ENCODE measurements at regions not wholly inside any gene's neighbourhood (a gene's known extent, or its start where the extent isn't known, plus 50 kb on each side); places are given as distances from the start of the nearest gene placed in this dataset.

DNA sequence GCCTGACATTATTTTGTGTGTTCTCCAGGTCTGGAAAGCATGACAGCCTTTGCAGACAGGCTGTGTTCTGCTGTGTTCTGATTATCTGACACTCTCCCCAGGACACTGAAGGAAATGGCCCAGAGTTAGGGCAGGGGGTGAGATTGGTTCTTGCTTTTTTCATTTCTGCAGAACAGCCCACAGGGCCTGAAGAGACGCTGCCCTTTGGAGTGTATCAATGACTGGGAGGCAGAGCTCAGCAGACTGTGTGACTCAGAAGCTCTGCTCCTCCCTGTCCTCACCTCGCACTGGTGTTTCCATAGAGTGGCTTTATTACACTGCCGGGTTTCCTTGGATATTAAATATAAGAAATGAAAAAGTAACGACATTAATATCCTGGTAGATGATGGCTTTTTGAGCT lies 523.6 kb downstream of the NTRK3 start:
- Histone ChIP-seq H3K27me3 (ENCODE audit: low read depth, low read length) (0 out of 2 replicates have a peak, but pooled peaks cover 7% of the 10 kb centered on the region), H4K20me1 (ENCODE audit: insufficient read depth, low read length) (no peaks in the 10 kb centered on the region), H3K4me2 (ENCODE audit: low read length) (no peak overlapping the region), H3K9me3 (ENCODE audit: insufficient read depth, low read length) (no peaks in the 10 kb centered on the region), H3K27ac (ENCODE audit: low read length) (no peak overlapping the region), H3K36me3 (replicated peaks; ENCODE audit: low read depth, low read length) (no peaks in the 10 kb centered on the region), H3K9ac (ENCODE audit: low read length) (no peak overlapping the region), H3K4me3 (ENCODE audit: low read length) (no peak overlapping the region), H3K79me2 (ENCODE audit: low read length) (no peaks in the 10 kb centered on the region), H3K4me1 (ENCODE audit: low read length) (no peaks in the 10 kb centered on the region), H2AFZ (ENCODE audit: low read depth, low read length) (no peak overlapping the region)
- TF ChIP-seq, protein P1, sequence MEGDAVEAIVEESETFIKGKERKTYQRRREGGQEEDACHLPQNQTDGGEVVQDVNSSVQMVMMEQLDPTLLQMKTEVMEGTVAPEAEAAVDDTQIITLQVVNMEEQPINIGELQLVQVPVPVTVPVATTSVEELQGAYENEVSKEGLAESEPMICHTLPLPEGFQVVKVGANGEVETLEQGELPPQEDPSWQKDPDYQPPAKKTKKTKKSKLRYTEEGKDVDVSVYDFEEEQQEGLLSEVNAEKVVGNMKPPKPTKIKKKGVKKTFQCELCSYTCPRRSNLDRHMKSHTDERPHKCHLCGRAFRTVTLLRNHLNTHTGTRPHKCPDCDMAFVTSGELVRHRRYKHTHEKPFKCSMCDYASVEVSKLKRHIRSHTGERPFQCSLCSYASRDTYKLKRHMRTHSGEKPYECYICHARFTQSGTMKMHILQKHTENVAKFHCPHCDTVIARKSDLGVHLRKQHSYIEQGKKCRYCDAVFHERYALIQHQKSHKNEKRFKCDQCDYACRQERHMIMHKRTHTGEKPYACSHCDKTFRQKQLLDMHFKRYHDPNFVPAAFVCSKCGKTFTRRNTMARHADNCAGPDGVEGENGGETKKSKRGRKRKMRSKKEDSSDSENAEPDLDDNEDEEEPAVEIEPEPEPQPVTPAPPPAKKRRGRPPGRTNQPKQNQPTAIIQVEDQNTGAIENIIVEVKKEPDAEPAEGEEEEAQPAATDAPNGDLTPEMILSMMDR (IDR thresholded peaks at IDR 0.05; ENCODE audit: low read depth, low read length): no peak
- TF ChIP-seq EZH2phosphoT487 (IDR thresholded peaks at IDR 0.05; ENCODE audit: low read depth): no peak

DNA sequence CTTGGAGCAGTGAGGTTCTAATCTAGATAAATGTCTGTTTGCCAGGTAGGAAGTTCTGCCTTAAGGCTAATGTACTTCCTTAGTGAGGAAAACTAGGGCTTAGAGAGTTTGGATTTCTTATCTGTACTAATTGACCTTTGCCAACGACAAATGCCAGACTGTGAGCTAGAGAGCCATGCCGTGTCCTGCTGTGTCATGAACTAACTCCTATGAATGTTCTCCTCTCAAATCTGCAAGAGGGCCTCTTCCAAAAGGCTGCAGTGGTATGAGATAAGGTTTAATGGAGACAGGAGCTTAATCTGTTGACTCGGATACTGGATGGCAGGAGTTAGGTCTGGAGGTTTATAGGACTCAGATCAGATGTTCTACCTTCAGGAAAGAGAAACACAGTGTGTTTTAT lies 524.9 kb downstream of the NTRK3 start:
- Histone ChIP-seq H4K20me1 (ENCODE audit: insufficient read depth, low read length) (no peaks in the 10 kb centered on the region), H3K4me3 (ENCODE audit: low read length) (no peak overlapping the region), H3K9ac (ENCODE audit: low read length) (no peak overlapping the region), H3K4me2 (ENCODE audit: low read length) (no peak overlapping the region), H3K27ac (ENCODE audit: low read length) (no peak overlapping the region), H3K4me1 (ENCODE audit: low read length) (no peaks in the 10 kb centered on the region), H3K27me3 (ENCODE audit: low read depth, low read length) (0 out of 2 replicates have a peak, but pooled peaks cover 7% of the 10 kb centered on the region), H3K36me3 (replicated peaks; ENCODE audit: low read depth, low read length) (no peaks in the 10 kb centered on the region), H2AFZ (ENCODE audit: low read depth, low read length) (no peak overlapping the region), H3K9me3 (ENCODE audit: insufficient read depth, low read length) (no peaks in the 10 kb centered on the region), H3K79me2 (ENCODE audit: low read length) (no peaks in the 10 kb centered on the region)
- TF ChIP-seq EZH2phosphoT487 (IDR thresholded peaks at IDR 0.05; ENCODE audit: low read depth): no peak
- TF ChIP-seq, protein P1 (IDR thresholded peaks at IDR 0.05; ENCODE audit: low read depth, low read length): no peak

DNA sequence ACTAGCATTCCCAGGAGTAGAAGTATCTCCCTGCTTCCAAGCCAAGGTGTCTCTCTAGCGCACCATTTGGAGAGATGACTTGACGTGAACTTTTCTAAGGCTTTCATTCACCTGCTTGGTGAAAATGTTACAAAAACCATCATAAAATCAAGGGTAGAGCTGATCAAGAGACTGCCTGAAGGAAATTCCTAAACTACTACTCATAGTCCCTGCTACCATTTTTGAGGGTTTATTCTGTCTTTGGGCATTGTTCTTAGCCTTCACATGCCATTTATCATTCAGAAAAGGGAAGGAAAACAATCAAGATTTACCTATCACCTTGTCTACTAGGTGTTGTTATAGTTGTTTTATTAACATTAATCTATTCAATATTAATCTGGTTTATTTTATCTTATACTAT lies 525.8 kb downstream of the NTRK3 start:
- TF ChIP-seq, protein P1 (IDR thresholded peaks at IDR 0.05; ENCODE audit: low read depth, low read length): no peak
- TF ChIP-seq EZH2phosphoT487 (IDR thresholded peaks at IDR 0.05; ENCODE audit: low read depth): no peak
- H3K79me2 ChIP-seq (ENCODE audit: low read length): no peaks in the 10 kb centered on the region
- H3K4me1 ChIP-seq (ENCODE audit: low read length): no peaks in the 10 kb centered on the region
- H4K20me1 ChIP-seq (ENCODE audit: insufficient read depth, low read length): no peaks in the 10 kb centered on the region
- H3K27me3 ChIP-seq (ENCODE audit: low read depth, low read length): 0 out of 2 replicates have a peak, but pooled peaks cover 7% of the 10 kb centered on the region
- H3K9me3 ChIP-seq (ENCODE audit: insufficient read depth, low read length): no peaks in the 10 kb centered on the region
- no peaks in the 10 kb centered on the region for H3K36me3 ChIP-seq (replicated peaks; ENCODE audit: low read depth, low read length)
- H2AFZ ChIP-seq (ENCODE audit: low read depth, low read length): no peak overlapping the region
- H3K27ac ChIP-seq (ENCODE audit: low read length): no peak overlapping the region
- H3K9ac ChIP-seq (ENCODE audit: low read length): no peak overlapping the region
- H3K4me2 ChIP-seq (ENCODE audit: low read length): no peak overlapping the region
- H3K4me3 ChIP-seq (ENCODE audit: low read length): no peak overlapping the region

DNA sequence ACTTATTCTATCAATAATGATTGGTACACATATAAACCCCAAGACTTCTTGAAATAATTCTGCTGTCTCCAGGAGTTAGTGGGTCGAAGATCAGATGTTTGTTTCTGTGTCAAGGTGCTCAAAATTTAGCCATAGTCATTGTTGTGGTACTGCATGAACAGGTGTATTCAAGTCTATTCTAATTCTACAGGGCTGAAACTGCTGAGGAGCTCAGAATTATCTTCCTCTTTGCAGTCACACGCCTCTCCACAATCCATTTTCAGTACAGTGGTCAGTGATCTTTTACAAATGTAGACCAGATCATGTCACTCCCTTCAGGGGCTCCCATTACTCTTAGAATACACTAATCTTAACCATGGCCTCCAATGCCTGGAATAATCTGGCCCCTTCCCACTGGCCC lies 527.5 kb downstream of the NTRK3 start:
- Histone ChIP-seq H2AFZ (ENCODE audit: low read depth, low read length) (no peak overlapping the region), H3K4me1 (ENCODE audit: low read length) (no peaks in the 10 kb centered on the region), H3K9me3 (ENCODE audit: insufficient read depth, low read length) (no peaks in the 10 kb centered on the region), H3K27me3 (ENCODE audit: low read depth, low read length) (0 out of 2 replicates have a peak, but pooled peaks cover 7% of the 10 kb centered on the region), H3K36me3 (replicated peaks; ENCODE audit: low read depth, low read length) (no peaks in the 10 kb centered on the region), H4K20me1 (ENCODE audit: insufficient read depth, low read length) (no peaks in the 10 kb centered on the region), H3K27ac (ENCODE audit: low read length) (no peak overlapping the region), H3K9ac (ENCODE audit: low read length) (no peak overlapping the region), H3K79me2 (ENCODE audit: low read length) (no peaks in the 10 kb centered on the region), H3K4me2 (ENCODE audit: low read length) (no peak overlapping the region), H3K4me3 (ENCODE audit: low read length) (no peak overlapping the region)
- TF ChIP-seq, protein P1 (IDR thresholded peaks at IDR 0.05; ENCODE audit: low read depth, low read length): no peak
- no peak for TF ChIP-seq EZH2phosphoT487 (IDR thresholded peaks at IDR 0.05; ENCODE audit: low read depth)
